MM.1S (cell line): ENCODE measurements at regions not wholly inside any gene's neighbourhood (a gene's known extent, or its start where the extent isn't known, plus 50 kb on each side); places are given as distances from the start of the nearest gene placed in this dataset.

Experiments
- CTCF ChIP-seq: fragments of 300-600 bp; sonication (generic); IDR thresholded peaks from 2 replicates; pipeline ENCODE4 v1.5.1; 2016; ENCODE audit warnings: antibody characterized with exemption, low read length, mixed read lengths
- EZH2 ChIP-seq: fragments of 300-600 bp; sonication (generic); optimal IDR thresholded peaks from 2 replicates; pipeline ENCODE3; 2017; ENCODE audit warnings: low read depth, mild to moderate bottlenecking, antibody characterized with exemption, low read length, mixed read lengths
- EZH2phosphoT487 ChIP-seq: fragments of 300-600 bp; sonication (generic); IDR thresholded peaks from 2 replicates; pipeline ENCODE4 v1.6.1; 2018; ENCODE audit warnings: antibody characterized with exemption, low read length

DNA sequence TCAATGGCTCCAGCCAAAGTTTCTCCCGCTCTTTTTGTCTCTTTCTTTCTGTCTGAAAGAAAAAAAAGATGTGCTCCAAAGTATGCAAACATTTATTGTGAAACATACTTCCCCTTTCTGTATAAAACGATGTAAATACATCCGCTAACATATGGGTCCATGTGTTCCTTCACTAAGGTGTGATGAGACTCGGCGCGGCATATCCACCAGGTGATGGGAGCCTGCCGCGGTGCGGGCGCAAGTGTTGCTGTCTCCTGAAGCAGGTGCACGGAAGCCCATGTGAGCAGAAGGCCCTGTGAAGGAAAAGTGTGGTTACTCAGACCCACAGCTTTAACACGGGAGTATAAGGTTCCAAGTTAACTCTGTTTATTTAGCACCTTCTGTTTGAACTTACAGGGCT is 466.6 kb upstream of the C1orf87 start:
- TF ChIP-seq CTCF (no peak), EZH2 (no peak), EZH2phosphoT487 (no peak)
